Uterus (tissue), 2 donors: ENCODE measurements at regions not wholly inside any gene's neighbourhood (a gene's known extent, or its start where the extent isn't known, plus 50 kb on each side); places are given as distances from the start of the nearest gene placed in this dataset.

Experiments
- POLR2A ChIP-seq, 2 donors: fragments of 450-650 bp; IDR thresholded peaks; one replicate each; pipeline ENCODE4 v1.6.1; 2016; ENCODE audit warnings: antibody characterized with exemption in 2 of 2, mild to moderate bottlenecking in 1 of 2, moderate library complexity in 1 of 2
- TF ChIP-seq, protein P1 (sequence below), 4 experiments: fragments of 200-600 bp in 2 of 4; fragments of 450-650 bp in 2 of 4; sonication (generic) in 2 of 4; IDR thresholded peaks; one replicate each; pipeline ENCODE4 v1.5.1; 2016 to 2019; ENCODE audit warnings: antibody characterized with exemption in 4 of 4, mild to moderate bottlenecking in 2 of 4, moderate library complexity in 1 of 4

DNA sequence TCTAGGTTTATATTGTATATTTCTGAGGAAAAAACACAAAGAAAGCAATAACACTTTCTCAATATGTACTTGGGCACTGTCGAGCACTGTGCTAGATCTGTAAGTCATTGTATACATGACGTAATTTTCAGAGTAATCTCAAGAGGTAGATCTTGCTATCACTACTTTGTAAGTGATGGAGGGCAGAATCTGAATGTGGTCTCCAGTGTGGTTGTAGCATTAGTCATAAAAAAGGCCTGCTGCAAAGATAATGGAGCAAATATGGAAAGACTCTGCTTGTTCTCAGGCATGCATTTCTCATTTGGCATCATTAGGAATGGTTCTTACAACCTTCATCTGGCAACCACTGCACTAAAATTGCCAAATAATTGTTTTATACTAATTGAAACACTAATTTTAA lies 419.8 kb upstream of the CCDC179 start:
- TF ChIP-seq, protein P1, sequence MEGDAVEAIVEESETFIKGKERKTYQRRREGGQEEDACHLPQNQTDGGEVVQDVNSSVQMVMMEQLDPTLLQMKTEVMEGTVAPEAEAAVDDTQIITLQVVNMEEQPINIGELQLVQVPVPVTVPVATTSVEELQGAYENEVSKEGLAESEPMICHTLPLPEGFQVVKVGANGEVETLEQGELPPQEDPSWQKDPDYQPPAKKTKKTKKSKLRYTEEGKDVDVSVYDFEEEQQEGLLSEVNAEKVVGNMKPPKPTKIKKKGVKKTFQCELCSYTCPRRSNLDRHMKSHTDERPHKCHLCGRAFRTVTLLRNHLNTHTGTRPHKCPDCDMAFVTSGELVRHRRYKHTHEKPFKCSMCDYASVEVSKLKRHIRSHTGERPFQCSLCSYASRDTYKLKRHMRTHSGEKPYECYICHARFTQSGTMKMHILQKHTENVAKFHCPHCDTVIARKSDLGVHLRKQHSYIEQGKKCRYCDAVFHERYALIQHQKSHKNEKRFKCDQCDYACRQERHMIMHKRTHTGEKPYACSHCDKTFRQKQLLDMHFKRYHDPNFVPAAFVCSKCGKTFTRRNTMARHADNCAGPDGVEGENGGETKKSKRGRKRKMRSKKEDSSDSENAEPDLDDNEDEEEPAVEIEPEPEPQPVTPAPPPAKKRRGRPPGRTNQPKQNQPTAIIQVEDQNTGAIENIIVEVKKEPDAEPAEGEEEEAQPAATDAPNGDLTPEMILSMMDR (IDR thresholded peaks at IDR 0.05) = no peak
- no peak for TF ChIP-seq POLR2A (IDR thresholded peaks at IDR 0.05)
